Fibroblast of mammary gland (primary cell): ENCODE measurements at regions not wholly inside any gene's neighbourhood (a gene's known extent, or its start where the extent isn't known, plus 50 kb on each side); places are given as distances from the start of the nearest gene placed in this dataset.
"Not testable (repeated sequence)": the region's sequence is repeated elsewhere in the genome, so short reads cannot be mapped to it uniquely, and the experiment has no call there.

Source experiments
- DNase-seq: peaks from one replicate; pipeline ENCODE4 v3.0.0-alpha.2; 2010; ENCODE audit warnings: low read depth
- H3K4me3 ChIP-seq: 2 replicates; pipeline ENCODE4 v1.5.1; 2011; ENCODE audit warnings: low read depth, mild to moderate bottlenecking, low read length, moderate library complexity; ENCODE audit not compliant: control insufficient read depth
- CTCF ChIP-seq: conservative IDR thresholded peaks from 2 replicates; pipeline ENCODE4 v1.5.1; 2011; ENCODE audit warnings: low read depth, low read length, inconsistent platforms; ENCODE audit not compliant: control insufficient read depth, insufficient read depth

- TF ChIP-seq CTCF = no peak
- H3K4me3 ChIP-seq = no peak overlapping the region
- no peak for DNase-seq
These were observed 110.0 kb upstream of the DLG1 start for GRCh38 chr3:197408177-197408957.

DNA sequence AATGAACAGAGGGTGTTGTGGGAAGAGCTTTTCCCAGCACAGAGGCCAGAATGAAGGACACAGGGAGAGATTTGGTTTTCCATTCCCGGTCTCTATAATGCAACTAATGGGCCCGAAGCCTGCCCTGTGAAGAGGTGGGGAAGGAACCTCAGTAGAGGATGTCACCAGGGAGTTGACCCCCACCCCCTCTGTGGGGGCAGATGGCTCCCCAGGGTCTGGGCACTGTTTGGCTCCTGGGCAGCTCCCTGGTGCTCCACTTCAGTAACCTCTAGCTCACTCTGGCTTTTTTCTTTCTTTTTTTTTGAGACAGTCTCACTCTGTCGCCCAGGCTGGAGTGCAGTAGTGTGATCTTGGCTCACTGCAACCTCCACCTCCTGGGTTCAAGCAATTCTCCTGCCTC is 109.1 kb upstream of the DLG1 start:
- H3K4me3 ChIP-seq = no peak overlapping the region
- TF ChIP-seq CTCF = no peak

GRCh38 chr3:197407053-197407452 is 108.6 kb upstream of the DLG1 start:
- no peak for DNase-seq
- TF ChIP-seq CTCF = no peak
- no peak overlapping the region for H3K4me3 ChIP-seq

More for the DNA sequence above, 109.1 kb upstream of the DLG1 start:
- DNase-seq = no peak

GRCh38 chr3:197406266-197406665 is 107.9 kb upstream of the DLG1 start:
- no peak overlapping the region for H3K4me3 ChIP-seq
- TF ChIP-seq CTCF = no peak
- DNase-seq = no peak

GRCh38 chr3:197404754-197405153 is 106.3 kb upstream of the DLG1 start:
- DNase-seq = no peak
- no peak overlapping the region for H3K4me3 ChIP-seq
- no peak for TF ChIP-seq CTCF

GRCh38 chr3:197404030-197404429 is 105.6 kb upstream of the DLG1 start:
- TF ChIP-seq CTCF = no peak
- DNase-seq = no peak

DNA sequence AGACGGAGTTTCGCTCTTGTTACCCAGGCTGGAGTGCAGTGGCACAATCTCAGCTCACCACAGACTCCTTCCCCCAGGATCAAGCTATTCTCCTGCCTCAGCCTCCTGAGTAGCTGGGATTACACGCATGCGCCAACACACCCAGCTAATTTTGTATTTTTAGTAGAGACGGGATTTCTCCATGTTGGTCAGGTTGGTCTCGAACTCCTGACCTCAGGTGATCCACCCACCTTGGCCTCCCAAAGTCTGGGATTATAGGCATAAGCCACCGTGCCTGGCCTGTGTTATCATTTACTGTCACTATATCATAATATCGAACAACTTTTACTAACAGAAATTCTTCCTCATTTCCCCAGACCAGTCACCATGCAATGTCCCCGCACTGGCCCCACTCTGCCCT is 104.0 kb upstream of the DLG1 start:
- H3K4me3 ChIP-seq, DNase-seq: not testable (repeated sequence)

More at GRCh38 chr3:197404030-197404429, 105.6 kb upstream of the DLG1 start:
- H3K4me3 ChIP-seq = no peak overlapping the region
